ENCODE measurements at regions not wholly inside any gene's neighbourhood (a gene's known extent, or its start where the extent isn't known, plus 50 kb on each side); places are given as distances from the start of the nearest gene placed in this dataset.

DNA sequence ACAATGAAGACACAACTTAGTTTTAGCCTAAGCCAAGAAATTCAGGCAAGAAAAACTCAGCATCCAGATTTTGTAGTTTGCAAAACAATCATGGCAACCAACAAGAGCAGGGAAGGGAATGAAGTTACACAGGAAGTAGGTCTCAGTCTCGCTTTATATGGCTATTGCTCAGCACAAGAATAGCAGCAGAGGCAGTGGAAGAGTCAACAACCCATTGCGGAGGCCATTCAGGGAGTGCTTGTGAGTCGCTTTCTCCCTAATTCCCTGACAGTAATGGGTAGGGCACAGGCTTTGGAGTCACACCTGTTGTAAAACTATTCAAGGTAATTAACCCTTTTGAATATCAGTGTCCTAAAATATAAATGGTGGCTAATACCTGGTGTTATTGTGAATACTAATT lies 238.5 kb downstream of the HDGFL1 start:
- Histone ChIP-seq H3K79me2 (replicated peaks; ENCODE audit: insufficient read depth, low read length) (no peaks in the 10 kb centered on the region), H3K4me2 (ENCODE audit: low read length) (no peak overlapping the region), H3K27me3 (ENCODE audit: insufficient read depth, low read depth, low read length) (no peaks in the 10 kb centered on the region), H3K9me3 (ENCODE audit: low read length) (no peaks in the 10 kb centered on the region), H3K27ac (ENCODE audit: low read length) (no peak overlapping the region), H3K36me3 (ENCODE audit: insufficient read depth, low read length) (no peaks in the 10 kb centered on the region), H3F3A (ENCODE audit: insufficient read depth, low read length, poor library complexity, severe bottlenecking) (no peaks in the 10 kb centered on the region), H4K20me1 (ENCODE audit: insufficient read depth) (no peaks in the 10 kb centered on the region), H3K9me2 (ENCODE audit: insufficient read depth, low read length) (no peaks in the 10 kb centered on the region), H3K9ac (ENCODE audit: low read length) (no peak overlapping the region), H2AFZ (ENCODE audit: low read depth, low read length) (no peak overlapping the region), H3K4me3 (ENCODE audit: low read length) (no peak overlapping the region)
- no peak for TF ChIP-seq SMC3 (conservative IDR thresholded peaks at IDR 0.05; ENCODE audit: poor library complexity)
- TF ChIP-seq EP300 (conservative IDR thresholded peaks at IDR 0.05; ENCODE audit: poor library complexity, severe bottlenecking), result no peak
- TF ChIP-seq, protein P1, sequence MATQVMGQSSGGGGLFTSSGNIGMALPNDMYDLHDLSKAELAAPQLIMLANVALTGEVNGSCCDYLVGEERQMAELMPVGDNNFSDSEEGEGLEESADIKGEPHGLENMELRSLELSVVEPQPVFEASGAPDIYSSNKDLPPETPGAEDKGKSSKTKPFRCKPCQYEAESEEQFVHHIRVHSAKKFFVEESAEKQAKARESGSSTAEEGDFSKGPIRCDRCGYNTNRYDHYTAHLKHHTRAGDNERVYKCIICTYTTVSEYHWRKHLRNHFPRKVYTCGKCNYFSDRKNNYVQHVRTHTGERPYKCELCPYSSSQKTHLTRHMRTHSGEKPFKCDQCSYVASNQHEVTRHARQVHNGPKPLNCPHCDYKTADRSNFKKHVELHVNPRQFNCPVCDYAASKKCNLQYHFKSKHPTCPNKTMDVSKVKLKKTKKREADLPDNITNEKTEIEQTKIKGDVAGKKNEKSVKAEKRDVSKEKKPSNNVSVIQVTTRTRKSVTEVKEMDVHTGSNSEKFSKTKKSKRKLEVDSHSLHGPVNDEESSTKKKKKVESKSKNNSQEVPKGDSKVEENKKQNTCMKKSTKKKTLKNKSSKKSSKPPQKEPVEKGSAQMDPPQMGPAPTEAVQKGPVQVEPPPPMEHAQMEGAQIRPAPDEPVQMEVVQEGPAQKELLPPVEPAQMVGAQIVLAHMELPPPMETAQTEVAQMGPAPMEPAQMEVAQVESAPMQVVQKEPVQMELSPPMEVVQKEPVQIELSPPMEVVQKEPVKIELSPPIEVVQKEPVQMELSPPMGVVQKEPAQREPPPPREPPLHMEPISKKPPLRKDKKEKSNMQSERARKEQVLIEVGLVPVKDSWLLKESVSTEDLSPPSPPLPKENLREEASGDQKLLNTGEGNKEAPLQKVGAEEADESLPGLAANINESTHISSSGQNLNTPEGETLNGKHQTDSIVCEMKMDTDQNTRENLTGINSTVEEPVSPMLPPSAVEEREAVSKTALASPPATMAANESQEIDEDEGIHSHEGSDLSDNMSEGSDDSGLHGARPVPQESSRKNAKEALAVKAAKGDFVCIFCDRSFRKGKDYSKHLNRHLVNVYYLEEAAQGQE (IDR thresholded peaks at IDR 0.05; ENCODE audit: borderline replicate concordance), result no peak
- TF ChIP-seq EZH2 (IDR thresholded peaks at IDR 0.05; ENCODE audit: borderline replicate concordance, insufficient read depth, low read length, poor library complexity, severe bottlenecking), result no peak
- TF ChIP-seq, protein P2, sequence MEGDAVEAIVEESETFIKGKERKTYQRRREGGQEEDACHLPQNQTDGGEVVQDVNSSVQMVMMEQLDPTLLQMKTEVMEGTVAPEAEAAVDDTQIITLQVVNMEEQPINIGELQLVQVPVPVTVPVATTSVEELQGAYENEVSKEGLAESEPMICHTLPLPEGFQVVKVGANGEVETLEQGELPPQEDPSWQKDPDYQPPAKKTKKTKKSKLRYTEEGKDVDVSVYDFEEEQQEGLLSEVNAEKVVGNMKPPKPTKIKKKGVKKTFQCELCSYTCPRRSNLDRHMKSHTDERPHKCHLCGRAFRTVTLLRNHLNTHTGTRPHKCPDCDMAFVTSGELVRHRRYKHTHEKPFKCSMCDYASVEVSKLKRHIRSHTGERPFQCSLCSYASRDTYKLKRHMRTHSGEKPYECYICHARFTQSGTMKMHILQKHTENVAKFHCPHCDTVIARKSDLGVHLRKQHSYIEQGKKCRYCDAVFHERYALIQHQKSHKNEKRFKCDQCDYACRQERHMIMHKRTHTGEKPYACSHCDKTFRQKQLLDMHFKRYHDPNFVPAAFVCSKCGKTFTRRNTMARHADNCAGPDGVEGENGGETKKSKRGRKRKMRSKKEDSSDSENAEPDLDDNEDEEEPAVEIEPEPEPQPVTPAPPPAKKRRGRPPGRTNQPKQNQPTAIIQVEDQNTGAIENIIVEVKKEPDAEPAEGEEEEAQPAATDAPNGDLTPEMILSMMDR (IDR thresholded peaks at IDR 0.05; ENCODE audit: poor library complexity, severe bottlenecking), result no peak
- TF ChIP-seq RAD21 (conservative IDR thresholded peaks at IDR 0.05), result no peak
- TF ChIP-seq TAF1 (IDR thresholded peaks at IDR 0.05; ENCODE audit: low read depth), result no peak
- no peak for TF ChIP-seq MXI1 (conservative IDR thresholded peaks at IDR 0.05; ENCODE audit: poor library complexity, severe bottlenecking)
- TF ChIP-seq POLR2AphosphoS5 (IDR thresholded peaks at IDR 0.05), result no peak

DNA sequence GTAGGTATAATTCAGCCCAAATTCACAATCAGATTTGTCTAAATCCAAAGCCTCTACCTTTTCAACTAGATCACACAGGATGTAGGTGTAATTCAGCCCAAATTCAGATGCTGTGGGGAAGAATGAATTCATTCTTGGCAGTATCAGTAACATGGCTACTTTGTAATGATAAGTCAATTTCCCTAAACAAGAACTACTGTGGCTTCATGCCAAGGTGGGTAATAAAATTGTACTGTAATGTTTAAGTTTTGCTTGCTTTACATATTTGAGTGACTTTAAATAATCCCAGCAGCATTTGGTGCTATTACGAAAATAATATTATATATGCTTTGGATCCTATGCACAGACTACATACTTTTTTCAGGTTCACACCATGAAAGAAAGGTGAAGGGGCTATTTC lies 239.1 kb downstream of the HDGFL1 start:
- no peaks in the 10 kb centered on the region for H3K9me2 ChIP-seq (ENCODE audit: insufficient read depth, low read length)
- H4K20me1 ChIP-seq (ENCODE audit: insufficient read depth), result no peaks in the 10 kb centered on the region
- H3K27ac ChIP-seq (ENCODE audit: low read length), result no peak overlapping the region
- no peaks in the 10 kb centered on the region for H3K79me2 ChIP-seq (replicated peaks; ENCODE audit: insufficient read depth, low read length)
- no peaks in the 10 kb centered on the region for H3K36me3 ChIP-seq (ENCODE audit: insufficient read depth, low read length)
- TF ChIP-seq RAD21 (conservative IDR thresholded peaks at IDR 0.05) (no peak), EZH2 (IDR thresholded peaks at IDR 0.05; ENCODE audit: borderline replicate concordance, insufficient read depth, low read length, poor library complexity, severe bottlenecking) (no peak), SMC3 (conservative IDR thresholded peaks at IDR 0.05; ENCODE audit: poor library complexity) (no peak), POLR2AphosphoS5 (IDR thresholded peaks at IDR 0.05) (no peak), TAF1 (IDR thresholded peaks at IDR 0.05; ENCODE audit: low read depth) (no peak), EP300 (conservative IDR thresholded peaks at IDR 0.05; ENCODE audit: poor library complexity, severe bottlenecking) (no peak), MXI1 (conservative IDR thresholded peaks at IDR 0.05; ENCODE audit: poor library complexity, severe bottlenecking) (no peak)
- TF ChIP-seq, protein P2 (IDR thresholded peaks at IDR 0.05; ENCODE audit: poor library complexity, severe bottlenecking), result no peak
- TF ChIP-seq, protein P1 (IDR thresholded peaks at IDR 0.05; ENCODE audit: borderline replicate concordance), result no peak
- no peaks in the 10 kb centered on the region for H3F3A ChIP-seq (ENCODE audit: insufficient read depth, low read length, poor library complexity, severe bottlenecking)
- H3K4me2 ChIP-seq (ENCODE audit: low read length), result no peak overlapping the region
- H3K27me3 ChIP-seq (ENCODE audit: insufficient read depth, low read depth, low read length), result no peaks in the 10 kb centered on the region
- H2AFZ ChIP-seq (ENCODE audit: low read depth, low read length), result no peak overlapping the region
- H3K9me3 ChIP-seq (ENCODE audit: low read length), result no peaks in the 10 kb centered on the region
- H3K9ac ChIP-seq (ENCODE audit: low read length), result no peak overlapping the region
- no peak overlapping the region for H3K4me3 ChIP-seq (ENCODE audit: low read length)

Data from neural cell (in vitro differentiated cells).